Peyer's patch (tissue), 4 donors: ENCODE measurements at regions not wholly inside any gene's neighbourhood (a gene's known extent, or its start where the extent isn't known, plus 50 kb on each side); places are given as distances from the start of the nearest gene placed in this dataset.

Experiments used
- CTCF ChIP-seq, 6 experiments: fragments of 450-650 bp in 4 of 6; fragments of 200-600 bp in 2 of 6; sonication (generic) in 1 of 6; IDR thresholded peaks; one replicate each; pipeline ENCODE4 v1.5.1; 2017 to 2019; ENCODE audit warnings: antibody characterized with exemption in 6 of 6, mild to moderate bottlenecking in 3 of 6, moderate library complexity in 1 of 6
- POLR2A ChIP-seq, 2 donors: fragments of 450-650 bp; IDR thresholded peaks; one replicate each; pipeline ENCODE4 v1.5.1; 2017; ENCODE audit warnings: antibody characterized with exemption in 2 of 2, mild to moderate bottlenecking in 2 of 2, moderate library complexity in 2 of 2

GRCh38 chr3:28577941-28578500 is 229.4 kb upstream of the AZI2 start:
- TF ChIP-seq CTCF (IDR thresholded peaks at IDR 0.05) (no peak), POLR2A (IDR thresholded peaks at IDR 0.05) (no peak)
